Astrocyte (in vitro differentiated cells and primary cell): ENCODE measurements at regions not wholly inside any gene's neighbourhood (a gene's known extent, or its start where the extent isn't known, plus 50 kb on each side); places are given as distances from the start of the nearest gene placed in this dataset.

Experiments used
- DNase-seq: peaks from one replicate; pipeline ENCODE4 v3.0.0-alpha.2; 2010; ENCODE audit warnings: low read depth
- FAIRE-seq: peaks from 2 replicates; lab custom pipeline; 2011; peaks lifted over from hg19 to GRCh38; lab: Jason Lieb, UNC
- H2AFZ ChIP-seq: 2 replicates; pipeline ENCODE4 v1.6.0; 2012; ENCODE audit warnings: low read depth, low read length, inconsistent platforms
- H3K27ac ChIP-seq: 2 replicates; pipeline ENCODE4 v1.5.1; 2011; ENCODE audit warnings: low read depth, low read length, inconsistent platforms
- H3K27me3 ChIP-seq: 2 replicates; pipeline ENCODE4 v1.6.0; 2011; ENCODE audit warnings: low read length, inconsistent platforms; ENCODE audit not compliant: insufficient read depth
- H3K36me3 ChIP-seq: 2 replicates; pipeline ENCODE4 v1.5.1; 2011; ENCODE audit warnings: low read length, inconsistent platforms; ENCODE audit not compliant: insufficient read depth
- H3K4me1 ChIP-seq: 2 replicates; pipeline ENCODE4 v1.5.1; 2011; ENCODE audit warnings: low read length, inconsistent platforms; ENCODE audit not compliant: insufficient read depth
- H3K4me2 ChIP-seq: 2 replicates; pipeline ENCODE4 v1.6.0; 2012; ENCODE audit warnings: low read length, inconsistent platforms
- H3K4me3 ChIP-seq: 2 replicates; pipeline ENCODE4 v1.5.1; 2011; ENCODE audit warnings: low read depth, mild to moderate bottlenecking, low read length, inconsistent platforms; ENCODE audit not compliant: insufficient read depth
- H3K79me2 ChIP-seq: 2 replicates; pipeline ENCODE4 v1.6.0; 2012; ENCODE audit warnings: mild to moderate bottlenecking, low read length, inconsistent platforms; ENCODE audit not compliant: insufficient read depth
- H3K9ac ChIP-seq: 2 replicates; pipeline ENCODE4 v1.6.0; 2012; ENCODE audit warnings: mild to moderate bottlenecking, low read length, inconsistent platforms
- H3K9me3 ChIP-seq: 2 replicates; pipeline ENCODE4 v1.5.1; 2012; ENCODE audit warnings: low read depth, mild to moderate bottlenecking, low read length, inconsistent platforms; ENCODE audit not compliant: insufficient read depth
- H4K20me1 ChIP-seq: 2 replicates; pipeline ENCODE4 v1.6.0; 2012; ENCODE audit warnings: low read length, inconsistent platforms; ENCODE audit not compliant: insufficient read depth
- H3K27ac Mint-ChIP-seq: one replicate; pipeline ENCODE4 v1.8.0; 2021; ENCODE audit warnings: mild to moderate bottlenecking, mixed read lengths; ENCODE audit not compliant: unreplicated experiment
- H3K27me3 Mint-ChIP-seq: one replicate; pipeline ENCODE4 v1.8.0; 2021; ENCODE audit warnings: low read depth, mixed read lengths; ENCODE audit not compliant: unreplicated experiment
- H3K36me3 Mint-ChIP-seq: one replicate; pipeline ENCODE4 v1.8.0; 2021; ENCODE audit warnings: low read depth, mixed read lengths; ENCODE audit not compliant: unreplicated experiment
- H3K4me1 Mint-ChIP-seq: one replicate; pipeline ENCODE4 v1.8.0; 2021; ENCODE audit warnings: low read depth, mixed read lengths; ENCODE audit not compliant: unreplicated experiment
- H3K4me3 Mint-ChIP-seq: one replicate; pipeline ENCODE4 v1.8.0; 2021; ENCODE audit warnings: mild to moderate bottlenecking, moderate library complexity, mixed read lengths; ENCODE audit not compliant: unreplicated experiment
- H3K9me3 Mint-ChIP-seq: one replicate; pipeline ENCODE4 v1.8.0; 2021; ENCODE audit warnings: mild to moderate bottlenecking, mixed read lengths; ENCODE audit not compliant: unreplicated experiment
- EZH2 ChIP-seq: IDR thresholded peaks from 2 replicates; pipeline ENCODE4 v1.6.1; 2012; ENCODE audit warnings: mild to moderate bottlenecking, low read length, inconsistent platforms; ENCODE audit not compliant: insufficient read depth
- TF ChIP-seq, protein P1 (sequence below): IDR thresholded peaks from 2 replicates; pipeline ENCODE4 v1.5.1; 2011; ENCODE audit warnings: low read depth, mild to moderate bottlenecking, inconsistent platforms, low read length, moderate library complexity; ENCODE audit not compliant: insufficient read depth

DNA sequence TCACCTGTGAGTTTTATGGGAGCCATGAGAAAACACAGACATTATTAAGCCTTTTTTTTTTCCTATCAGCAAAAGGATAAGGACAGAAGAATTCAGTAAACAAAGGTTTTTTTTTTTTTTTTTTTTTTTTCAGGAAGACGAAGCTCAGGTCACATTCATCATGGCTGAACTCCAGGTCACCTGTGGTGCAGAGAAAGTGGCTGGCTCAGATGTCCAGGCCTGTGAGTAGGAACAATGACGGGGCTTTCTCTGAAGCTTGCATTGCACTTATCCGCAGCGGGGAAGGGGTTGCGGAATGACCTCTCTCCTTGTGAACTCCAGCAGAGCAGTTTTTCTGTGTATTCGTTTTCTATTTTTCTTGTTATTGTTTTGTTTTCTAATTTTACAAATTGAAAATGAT lies 759.6 kb upstream of the TMEM132C start:
- Mint-ChIP-seq H3K27ac (no peak overlapping the region), H3K9me3 (peaks cover 22% of the 10 kb centered on the region), H3K36me3 (no peaks in the 10 kb centered on the region), H3K27me3 (no peaks in the 10 kb centered on the region), H3K4me3 (no peak overlapping the region), H3K4me1 (no peaks in the 10 kb centered on the region)
- Histone ChIP-seq H3K79me2 (no peaks in the 10 kb centered on the region), H3K27ac (no peak overlapping the region), H4K20me1 (no peaks in the 10 kb centered on the region), H3K4me1 (peaks cover 10% of the 10 kb centered on the region), H2AFZ (no peak overlapping the region), H3K9ac (no peak overlapping the region), H3K36me3 (no peaks in the 10 kb centered on the region), H3K9me3 (no peaks in the 10 kb centered on the region), H3K27me3 (no peaks in the 10 kb centered on the region), H3K4me3 (no peak overlapping the region), H3K4me2 (no peak overlapping the region)
- TF ChIP-seq EZH2, result no peak
- TF ChIP-seq, protein P1, sequence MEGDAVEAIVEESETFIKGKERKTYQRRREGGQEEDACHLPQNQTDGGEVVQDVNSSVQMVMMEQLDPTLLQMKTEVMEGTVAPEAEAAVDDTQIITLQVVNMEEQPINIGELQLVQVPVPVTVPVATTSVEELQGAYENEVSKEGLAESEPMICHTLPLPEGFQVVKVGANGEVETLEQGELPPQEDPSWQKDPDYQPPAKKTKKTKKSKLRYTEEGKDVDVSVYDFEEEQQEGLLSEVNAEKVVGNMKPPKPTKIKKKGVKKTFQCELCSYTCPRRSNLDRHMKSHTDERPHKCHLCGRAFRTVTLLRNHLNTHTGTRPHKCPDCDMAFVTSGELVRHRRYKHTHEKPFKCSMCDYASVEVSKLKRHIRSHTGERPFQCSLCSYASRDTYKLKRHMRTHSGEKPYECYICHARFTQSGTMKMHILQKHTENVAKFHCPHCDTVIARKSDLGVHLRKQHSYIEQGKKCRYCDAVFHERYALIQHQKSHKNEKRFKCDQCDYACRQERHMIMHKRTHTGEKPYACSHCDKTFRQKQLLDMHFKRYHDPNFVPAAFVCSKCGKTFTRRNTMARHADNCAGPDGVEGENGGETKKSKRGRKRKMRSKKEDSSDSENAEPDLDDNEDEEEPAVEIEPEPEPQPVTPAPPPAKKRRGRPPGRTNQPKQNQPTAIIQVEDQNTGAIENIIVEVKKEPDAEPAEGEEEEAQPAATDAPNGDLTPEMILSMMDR, result no peak
- no peak for FAIRE-seq
- no peak for DNase-seq

DNA sequence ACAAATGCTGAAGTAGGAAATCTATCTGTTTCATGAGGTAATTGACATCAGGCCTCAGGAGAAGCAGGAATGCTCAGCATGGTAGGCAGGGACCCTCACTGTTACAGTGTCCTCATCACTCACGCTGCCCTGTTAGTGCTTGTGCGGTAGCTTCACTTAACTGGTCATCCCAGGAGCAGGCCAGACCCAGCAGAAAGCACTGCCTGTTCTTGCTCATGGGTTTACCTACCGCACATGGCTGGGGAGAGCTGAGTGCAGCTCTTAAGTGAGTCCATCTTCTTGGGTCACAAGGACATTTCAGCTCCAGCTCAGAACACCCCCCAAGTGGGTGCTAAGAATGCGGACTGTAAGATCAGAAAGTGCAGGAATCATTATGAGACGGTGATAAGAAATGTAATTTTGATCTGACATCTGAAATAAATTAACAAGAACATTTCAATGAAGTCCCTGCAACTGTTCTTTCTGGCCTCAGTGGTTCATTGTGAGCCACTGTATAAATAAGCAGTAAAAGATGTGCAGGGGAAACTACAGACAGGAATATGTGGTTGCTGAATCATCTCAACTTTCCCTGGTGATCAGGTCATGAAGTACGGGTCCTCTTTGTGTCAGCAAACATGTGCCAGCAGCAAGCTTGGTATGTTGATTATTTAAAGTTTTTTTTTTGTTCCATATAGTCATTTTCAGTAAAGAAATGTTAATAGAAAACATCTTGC lies 757.7 kb upstream of the TMEM132C start:
- Histone ChIP-seq H3K4me3 (no peak overlapping the region), H3K9ac (peak overlapping the region; percentile 44), H3K27me3 (no peaks in the 10 kb centered on the region), H3K9me3 (no peaks in the 10 kb centered on the region), H3K36me3 (no peaks in the 10 kb centered on the region), H3K4me2 (peak overlapping the region; percentile 65), H4K20me1 (no peaks in the 10 kb centered on the region), H3K4me1 (peaks cover 10% of the 10 kb centered on the region), H2AFZ (peak overlapping the region; percentile 46), H3K79me2 (no peaks in the 10 kb centered on the region), H3K27ac (peak overlapping the region; percentile 79)
- Mint-ChIP-seq H3K4me1 (no peaks in the 10 kb centered on the region), H3K9me3 (peaks cover 16% of the 10 kb centered on the region), H3K36me3 (no peaks in the 10 kb centered on the region), H3K27me3 (no peaks in the 10 kb centered on the region), H3K27ac (no peak overlapping the region), H3K4me3 (no peak overlapping the region)
- DNase-seq (peak; percentile 95), FAIRE-seq (peak; percentile 98)
- TF ChIP-seq, protein P1, result no peak
- TF ChIP-seq EZH2, result no peak

DNA sequence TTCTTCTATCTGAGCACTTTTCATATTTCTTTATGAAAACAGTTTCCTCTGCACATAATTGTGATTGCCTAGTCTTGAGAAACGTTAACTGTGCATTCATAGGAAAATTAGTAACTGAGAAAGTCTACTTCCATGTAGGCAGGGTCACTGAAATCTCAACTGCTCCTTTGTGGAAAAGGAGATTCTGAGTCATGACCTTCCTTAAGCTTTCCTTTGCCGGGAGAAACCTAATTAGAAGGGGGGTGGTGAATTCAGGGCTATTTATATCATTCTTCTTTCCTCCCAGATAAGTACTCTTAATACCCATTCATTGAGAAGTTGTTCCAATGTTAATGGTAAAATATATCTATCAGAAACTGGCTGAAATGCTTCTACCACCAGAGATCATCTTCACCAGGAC lies 751.0 kb upstream of the TMEM132C start:
- Histone ChIP-seq H3K79me2 (no peaks in the 10 kb centered on the region), H3K36me3 (no peaks in the 10 kb centered on the region), H3K9ac (no peak overlapping the region), H4K20me1 (no peaks in the 10 kb centered on the region), H3K4me3 (no peak overlapping the region), H3K9me3 (no peaks in the 10 kb centered on the region), H3K4me1 (peaks cover 11% of the 10 kb centered on the region), H3K27ac (peak overlapping the region; percentile 53), H3K27me3 (no peaks in the 10 kb centered on the region), H3K4me2 (peak overlapping the region; percentile 52), H2AFZ (no peak overlapping the region)
- no peaks in the 10 kb centered on the region for H3K27me3 Mint-ChIP-seq
- H3K9me3 Mint-ChIP-seq, result peaks cover 4% of the 10 kb centered on the region
- H3K27ac Mint-ChIP-seq, result no peak overlapping the region
- H3K36me3 Mint-ChIP-seq, result no peaks in the 10 kb centered on the region
- no peaks in the 10 kb centered on the region for H3K4me1 Mint-ChIP-seq
- no peak for TF ChIP-seq EZH2
- TF ChIP-seq, protein P1, result no peak
- H3K4me3 Mint-ChIP-seq, result no peak overlapping the region
- DNase-seq (peak; percentile 74), FAIRE-seq (peak; percentile 60)
